Right lobe of liver (tissue), 6 donors: ENCODE measurements at regions not wholly inside any gene's neighbourhood (a gene's known extent, or its start where the extent isn't known, plus 50 kb on each side); places are given as distances from the start of the nearest gene placed in this dataset.

Source experiments
- ATAC-seq, 4 donors: fragments of 200-7000 bp; cut with Tn5 transposase; one replicate each; pipeline ENCODE4 v1.9.1; 2020; ENCODE audit warnings: mild to moderate bottlenecking in 4 of 4, moderate library complexity in 4 of 4
- DNase-seq, 3 donors: peaks; one replicate each; pipeline ENCODE4 v3.0.0-alpha.2; 2020
- H3K27ac ChIP-seq, 3 donors: fragments of 200-600 bp; one replicate each; pipeline ENCODE4 v1.8.0; 2022
- H3K27me3 ChIP-seq, 2 donors: fragments of 200-600 bp; one replicate each; pipeline ENCODE4 v1.8.0; 2022
- H3K36me3 ChIP-seq, 4 donors: fragments of 200-600 bp; sonication (generic) in 1 of 4; one replicate each; pipeline versions ENCODE4 v1.5.1 to v1.8.0; 2017 to 2022; ENCODE audit warnings: control low read depth in 1 of 4
- H3K4me1 ChIP-seq, 4 donors: fragments of 200-600 bp; sonication (generic) in 1 of 4; one replicate each; pipeline versions ENCODE4 v1.5.1 to v1.8.0; 2017 to 2022; ENCODE audit warnings: control low read depth in 1 of 4
- H3K4me3 ChIP-seq, 3 donors: fragments of 200-600 bp; one replicate each; pipeline ENCODE4 v1.8.0; 2022
- H3K9me3 ChIP-seq, 4 donors: fragments of 200-600 bp; sonication (generic) in 1 of 4; one replicate each; pipeline versions ENCODE4 v1.5.1 to v1.8.0; 2017 to 2022; ENCODE audit warnings: control low read depth in 1 of 4
- CTCF ChIP-seq, 4 donors: fragments of 200-600 bp in 3 of 4; fragments of 450-650 bp in 1 of 4; IDR thresholded peaks; one replicate each; pipeline versions ENCODE4 v1.5.1 to v1.8.0; 2016 to 2022; ENCODE audit warnings: antibody characterized with exemption in 4 of 4, mild to moderate bottlenecking in 2 of 4
- POLR2A ChIP-seq: fragments of 450-650 bp; IDR thresholded peaks from one replicate; pipeline ENCODE4 v1.6.1; 2017; ENCODE audit warnings: antibody characterized with exemption, mild to moderate bottlenecking
- WGBS: methylation state at CpG from one replicate; pipeline ENCODE4 v1.1.6; 2018; ENCODE audit warnings: low coverage, low lambda C conversion rate; ENCODE audit not compliant: insufficient coverage; ENCODE audit errors: missing lambda C conversion rate; 5-methylcytosine and 5-hydroxymethylcytosine counted together
- intact Hi-C, 2 donors: fragments of 100-400 bp; cut with DNase I; formaldehyde crosslinking; loops; one replicate each; pipeline versions ENCODE4 v1.11.2 to v1.14.1; 2022
- donor health status: DM: no; HTN: yes; CAD: no.
- donor health status: DM: no; HTN: no; CAD: no.
- donor health status: DM: no; HTN: no; CAD: no.
- donor health status: DM: no; HTN: yes; CAD: no.
- donor health status: DM: no; HTN: yes; CAD: no.

DNA sequence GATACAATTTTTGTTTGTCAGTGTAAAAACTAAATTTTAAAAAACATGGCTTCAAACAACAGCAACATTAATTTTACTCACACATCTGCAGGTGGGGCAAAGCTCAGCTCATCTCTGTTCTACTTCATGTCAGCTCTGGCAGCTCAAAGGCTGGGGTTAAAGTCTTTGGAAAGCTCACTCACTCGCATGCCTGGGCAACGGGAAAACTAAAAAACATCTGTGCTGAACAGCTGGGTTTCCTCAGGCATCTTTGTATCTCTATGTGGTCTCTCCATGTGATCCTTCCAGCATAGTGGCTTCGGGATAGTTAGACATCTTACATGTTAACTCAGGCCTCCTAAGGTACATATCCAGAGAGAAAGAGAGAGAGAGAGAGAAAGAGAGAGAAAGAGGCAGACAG, 499.6 kb downstream of the RFPL4B start:
- Histone ChIP-seq H3K36me3 (no peaks in the 10 kb centered on the region), H3K27me3 (no peaks in the 10 kb centered on the region), H3K9me3 (no peaks in the 10 kb centered on the region), H3K27ac (no peak overlapping the region), H3K4me3 (no peak overlapping the region), H3K4me1 (no peaks in the 10 kb centered on the region)
- intact Hi-C loops = no loop called here
- DNase-seq (no peak), ATAC-seq (no peak)
- TF ChIP-seq CTCF (IDR thresholded peaks at IDR 0.05) = no peak
- TF ChIP-seq POLR2A = no peak
- WGBS = 20% methylated on average over 3 of the region's 3 CpGs

DNA sequence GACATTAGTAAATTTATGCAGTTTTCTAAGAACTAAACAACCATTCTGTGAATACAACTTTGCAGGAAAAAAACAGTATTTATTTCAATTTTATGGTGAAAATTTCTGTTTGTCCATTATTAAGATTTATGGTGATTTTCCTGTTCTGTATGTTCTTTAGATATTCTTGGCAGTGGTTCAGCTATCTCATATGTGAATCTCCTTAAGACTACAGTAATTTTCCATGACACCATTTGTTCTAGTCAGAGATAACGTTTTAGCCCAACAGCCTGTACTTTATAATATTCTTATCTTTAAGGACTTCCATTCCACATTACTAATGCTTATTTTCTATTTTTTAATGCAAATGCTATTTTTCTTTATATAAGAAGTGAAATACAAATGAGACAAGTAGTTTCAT, 504.0 kb downstream of the RFPL4B start:
- H3K4me3 ChIP-seq = no peak overlapping the region
- H3K27me3 ChIP-seq = no peaks in the 10 kb centered on the region
- DNase-seq = no peak
- intact Hi-C loops = no loop called here
- no peaks in the 10 kb centered on the region for H3K4me1 ChIP-seq
- TF ChIP-seq POLR2A (no peak), CTCF (IDR thresholded peaks at IDR 0.05) (no peak)
- no peak for ATAC-seq
- 0% methylated on average over 1 of the region's 1 CpG for WGBS
- H3K36me3 ChIP-seq = no peaks in the 10 kb centered on the region
- H3K9me3 ChIP-seq = no peaks in the 10 kb centered on the region
- no peak overlapping the region for H3K27ac ChIP-seq

- no peak overlapping the region for H3K4me3 ChIP-seq
- no peaks in the 10 kb centered on the region for H3K36me3 ChIP-seq
- TF ChIP-seq CTCF (IDR thresholded peaks at IDR 0.05) (no peak), POLR2A (no peak)
- H3K9me3 ChIP-seq = no peaks in the 10 kb centered on the region
- DNase-seq (no peak), ATAC-seq (no peak)
- H3K4me1 ChIP-seq = no peaks in the 10 kb centered on the region
- WGBS = 39% methylated on average over 2 of the region's 2 CpGs
- no peaks in the 10 kb centered on the region for H3K27me3 ChIP-seq
- intact Hi-C loops = no loop called here
- no peak overlapping the region for H3K27ac ChIP-seq
Measured at GRCh38 chr6:112853162-112853561, 506.0 kb downstream of the RFPL4B start.

- Histone ChIP-seq H3K36me3 (no peaks in the 10 kb centered on the region), H3K27ac (no peak overlapping the region), H3K4me3 (no peak overlapping the region), H3K9me3 (no peaks in the 10 kb centered on the region), H3K27me3 (no peaks in the 10 kb centered on the region), H3K4me1 (no peaks in the 10 kb centered on the region)
- TF ChIP-seq CTCF (IDR thresholded peaks at IDR 0.05) (no peak), POLR2A (no peak)
- 48% methylated on average over 1 of the region's 1 CpG for WGBS
- intact Hi-C loops = no loop called here
- ATAC-seq (no peak), DNase-seq (no peak)
Measured at GRCh38 chr6:112863753-112864152, 516.6 kb downstream of the RFPL4B start.

DNA sequence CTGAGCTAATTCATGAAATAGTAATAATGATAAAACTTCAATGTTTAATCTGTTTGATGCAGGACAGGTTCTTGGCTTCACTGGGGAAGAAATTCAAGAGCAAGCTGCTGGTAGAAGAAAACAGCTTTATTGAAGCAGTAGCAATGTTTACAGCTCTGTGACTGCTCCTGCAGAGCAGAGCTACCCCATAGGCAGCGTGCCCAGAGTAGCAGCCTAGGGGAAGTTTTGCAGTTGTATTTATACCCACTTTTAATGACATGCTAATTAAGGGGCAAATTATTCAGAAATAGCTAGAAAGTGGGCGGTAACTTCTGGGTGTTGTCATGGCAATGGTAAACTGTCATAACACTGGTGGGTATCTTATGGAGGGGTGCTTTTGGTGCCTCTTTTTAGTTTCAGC, 518.0 kb downstream of the RFPL4B start:
- ATAC-seq (no peak), DNase-seq (no peak)
- H3K36me3 ChIP-seq = no peaks in the 10 kb centered on the region
- intact Hi-C loops = no loop called here
- H3K27me3 ChIP-seq = no peaks in the 10 kb centered on the region
- H3K4me1 ChIP-seq = no peaks in the 10 kb centered on the region
- no peaks in the 10 kb centered on the region for H3K9me3 ChIP-seq
- 52% methylated on average over 2 of the region's 2 CpGs for WGBS
- no peak for TF ChIP-seq POLR2A
- TF ChIP-seq CTCF (IDR thresholded peaks at IDR 0.05) = no peak
- H3K4me3 ChIP-seq = no peak overlapping the region
- H3K27ac ChIP-seq = no peak overlapping the region
